ENCODE measurements at regions not wholly inside any gene's neighbourhood (a gene's known extent, or its start where the extent isn't known, plus 50 kb on each side); places are given as distances from the start of the nearest gene placed in this dataset.

GRCh38 chr16:66207883-66208265, 158.6 kb upstream of the CDH5 start:
- no peak for FAIRE-seq
- DNase-seq (ENCODE audit: insufficient read length, low spot score) = no peak
- TF ChIP-seq POLR2A (IDR thresholded peaks at IDR 0.05; ENCODE audit: low read depth, low read length) = no peak

DNA sequence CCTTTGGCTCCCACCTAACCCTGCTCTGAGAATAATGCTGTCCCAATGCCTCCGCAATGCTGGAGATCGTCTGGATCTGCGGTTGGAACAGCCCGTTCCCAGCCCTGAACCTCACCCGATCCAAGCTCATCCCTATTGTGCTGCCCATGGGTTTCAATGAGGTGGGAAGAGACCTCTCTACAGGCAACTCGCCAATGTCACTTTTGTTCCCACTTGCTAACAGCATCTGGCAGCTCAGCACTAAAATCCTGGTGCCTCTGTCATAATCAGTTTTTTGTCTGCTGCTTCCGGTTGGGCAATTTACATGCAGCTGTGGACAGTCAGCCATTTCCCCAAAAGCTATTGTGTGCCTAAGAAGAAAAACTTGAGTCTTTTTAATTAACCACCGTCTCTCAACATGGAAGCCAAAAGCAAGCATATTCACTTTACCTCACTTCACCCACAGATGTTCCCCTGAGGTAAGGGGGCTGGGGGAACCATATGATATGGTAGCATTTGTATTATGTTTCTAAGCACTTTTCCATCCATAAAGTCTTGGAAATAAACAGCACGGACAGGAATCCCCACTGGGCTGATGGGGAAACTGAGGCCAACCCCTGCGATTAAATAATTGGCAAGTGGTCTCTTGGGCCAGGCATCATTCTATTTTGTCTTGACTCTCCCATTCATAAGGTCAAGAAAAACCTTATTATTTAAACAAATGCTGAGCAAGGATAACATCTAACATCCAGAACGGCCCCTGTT, 159.2 kb upstream of the CDH5 start:
- DNase-seq (ENCODE audit: insufficient read length, low spot score) = no peak
- TF ChIP-seq POLR2A (IDR thresholded peaks at IDR 0.05; ENCODE audit: low read depth, low read length) = no peak
- no peak for FAIRE-seq

DNA sequence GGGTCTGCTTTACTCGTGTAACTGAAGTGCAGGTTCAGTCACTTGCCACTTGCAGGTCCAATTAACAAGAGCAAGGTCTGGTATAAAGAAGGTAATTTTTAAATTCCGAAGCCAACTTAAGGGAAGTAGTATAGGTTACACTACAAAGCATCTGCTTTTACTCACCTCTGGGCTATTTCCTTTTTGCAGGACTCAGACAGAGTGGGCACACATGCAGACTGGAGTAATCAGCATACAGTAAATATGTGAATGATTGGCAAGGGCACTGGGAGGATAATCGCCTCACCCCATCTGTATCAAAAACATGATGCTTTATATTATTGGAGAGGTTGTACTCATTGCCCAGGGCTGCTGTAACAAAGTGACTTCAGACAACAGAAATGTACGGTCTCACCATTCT, 160.1 kb upstream of the CDH5 start:
- DNase-seq (ENCODE audit: insufficient read length, low spot score) (no peak), FAIRE-seq (no peak)
- no peak for TF ChIP-seq POLR2A (IDR thresholded peaks at IDR 0.05; ENCODE audit: low read depth, low read length)

- DNase-seq (ENCODE audit: insufficient read length, low spot score) (no peak), FAIRE-seq (no peak)
- TF ChIP-seq POLR2A (IDR thresholded peaks at IDR 0.05; ENCODE audit: low read depth, low read length) = no peak
These were observed 160.9 kb upstream of the CDH5 start for GRCh38 chr16:66205287-66206231.

- TF ChIP-seq POLR2A (IDR thresholded peaks at IDR 0.05; ENCODE audit: low read depth, low read length) = no peak
- FAIRE-seq (no peak), DNase-seq (ENCODE audit: insufficient read length, low spot score) (no peak)
These were observed 161.7 kb upstream of the CDH5 start for GRCh38 chr16:66204756-66205155.

DNA sequence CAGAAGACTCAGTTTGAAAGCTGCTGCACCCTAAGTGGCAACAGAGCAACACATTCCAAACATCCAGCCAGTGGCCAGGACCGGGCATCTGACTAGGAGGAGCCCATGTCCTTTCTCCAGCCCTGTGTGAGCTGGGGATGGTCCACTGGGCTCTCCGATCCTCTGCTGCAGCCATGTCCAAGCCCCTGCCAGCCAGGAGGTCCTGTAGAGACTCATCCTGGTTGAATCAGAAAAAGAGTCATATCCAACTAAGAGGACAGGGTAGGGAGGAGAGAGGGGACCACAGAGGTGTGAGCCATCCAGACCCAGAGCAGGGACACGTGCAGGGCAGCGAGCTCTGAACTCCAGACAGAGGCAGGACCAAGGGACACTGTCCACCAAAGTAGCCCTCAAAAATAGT, 163.0 kb upstream of the CDH5 start:
- no peak for TF ChIP-seq POLR2A (IDR thresholded peaks at IDR 0.05; ENCODE audit: low read depth, low read length)
- no peak for FAIRE-seq
- DNase-seq (ENCODE audit: insufficient read length, low spot score) = no peak

DNA sequence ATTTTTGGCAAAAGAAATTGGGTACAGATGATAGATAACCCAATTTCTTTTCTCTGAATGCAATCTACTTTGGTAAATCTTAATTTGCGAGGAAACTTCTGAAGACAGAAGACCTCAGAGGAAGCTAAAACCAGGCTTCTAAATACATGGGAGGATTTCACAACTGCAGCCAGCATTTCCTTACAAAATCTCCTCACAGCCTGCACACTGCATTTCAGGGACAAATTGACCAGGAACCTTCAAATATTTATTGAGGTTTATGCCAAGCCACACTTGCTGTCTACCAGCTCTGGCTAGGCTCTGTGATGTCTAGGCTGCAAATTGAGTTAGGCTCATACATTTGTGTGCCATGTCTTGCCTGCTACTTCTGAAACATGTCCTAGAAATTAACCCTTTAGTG, 167.3 kb upstream of the CDH5 start:
- TF ChIP-seq POLR2A (IDR thresholded peaks at IDR 0.05; ENCODE audit: low read depth, low read length) = no peak
- no peak for FAIRE-seq
- no peak for DNase-seq (ENCODE audit: insufficient read length, low spot score)

DNA sequence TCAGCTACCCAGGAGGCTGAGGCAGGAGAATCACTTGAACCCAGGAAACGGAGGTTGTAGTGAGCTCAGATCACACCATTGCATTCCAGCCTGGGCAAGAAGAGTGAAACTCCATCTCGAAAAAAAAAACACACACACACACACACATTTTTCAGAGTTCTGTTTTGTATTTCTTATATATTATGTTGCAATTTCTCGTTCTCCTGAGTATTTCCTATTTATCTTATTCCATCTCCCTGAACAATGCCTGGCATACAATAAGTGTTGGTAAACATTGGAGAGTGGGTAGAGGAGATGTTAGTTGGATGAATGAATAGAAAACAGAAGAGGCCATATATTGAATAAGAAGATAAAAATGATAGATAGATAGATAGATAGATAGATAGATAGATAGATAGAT, 167.8 kb upstream of the CDH5 start:
- FAIRE-seq (no peak), DNase-seq (ENCODE audit: insufficient read length, low spot score) (no peak)
- TF ChIP-seq POLR2A (IDR thresholded peaks at IDR 0.05; ENCODE audit: low read depth, low read length) = no peak

GRCh38 chr16:66197668-66198278, 168.7 kb upstream of the CDH5 start:
- no peak for FAIRE-seq
- no peak for DNase-seq (ENCODE audit: insufficient read length, low spot score)
- TF ChIP-seq POLR2A (IDR thresholded peaks at IDR 0.05; ENCODE audit: low read depth, low read length) = no peak

GRCh38 chr16:66196770-66197169, 169.7 kb upstream of the CDH5 start:
- DNase-seq (ENCODE audit: insufficient read length, low spot score) (no peak), FAIRE-seq (no peak)

GRCh38 chr16:66194866-66195265, 171.6 kb upstream of the CDH5 start:
- no peak for TF ChIP-seq POLR2A (IDR thresholded peaks at IDR 0.05; ENCODE audit: low read depth, low read length)
- DNase-seq (ENCODE audit: insufficient read length, low spot score) (no peak), FAIRE-seq (no peak)

More at GRCh38 chr16:66196770-66197169, 169.7 kb upstream of the CDH5 start:
- TF ChIP-seq POLR2A (IDR thresholded peaks at IDR 0.05; ENCODE audit: low read depth, low read length) = no peak

DNA sequence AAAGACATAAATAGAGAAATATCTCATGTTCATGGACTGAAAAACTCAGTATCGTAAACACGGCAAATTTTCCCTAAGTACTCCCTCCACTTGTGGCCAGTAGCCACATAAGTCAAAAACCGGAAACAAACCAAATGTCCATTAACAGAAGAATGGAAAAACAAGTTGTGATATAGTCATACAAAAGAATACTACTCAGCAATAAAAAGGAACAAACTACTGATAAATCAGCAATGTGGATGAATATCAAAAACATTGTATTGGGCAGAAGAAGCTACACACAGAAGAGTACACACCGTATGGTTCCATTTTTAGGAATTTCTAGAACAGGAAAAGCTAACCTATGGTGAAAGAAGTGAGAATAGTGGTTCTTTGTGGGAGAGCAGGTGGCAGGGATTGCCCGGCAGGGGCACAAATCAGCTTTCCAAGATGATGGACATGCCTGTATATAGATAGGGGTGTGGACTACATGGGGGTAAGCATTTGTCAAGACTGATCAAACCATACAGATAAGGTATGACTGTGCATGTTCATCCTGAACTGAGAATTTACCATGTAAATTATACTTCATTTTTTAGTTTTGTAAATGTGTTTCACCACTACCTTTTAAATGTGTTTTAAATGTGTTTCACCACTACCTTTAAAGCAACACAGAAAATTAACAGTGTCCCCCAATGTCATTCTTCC, 172.8 kb upstream of the CDH5 start:
- TF ChIP-seq POLR2A (IDR thresholded peaks at IDR 0.05; ENCODE audit: low read depth, low read length) = no peak
- FAIRE-seq (no peak), DNase-seq (ENCODE audit: insufficient read length, low spot score) (no peak)

- no peak for TF ChIP-seq POLR2A (IDR thresholded peaks at IDR 0.05; ENCODE audit: low read depth, low read length)
- DNase-seq (ENCODE audit: insufficient read length, low spot score) (no peak), FAIRE-seq (no peak)
These were observed 176.1 kb upstream of the CDH5 start for GRCh38 chr16:66190411-66190810.

DNA sequence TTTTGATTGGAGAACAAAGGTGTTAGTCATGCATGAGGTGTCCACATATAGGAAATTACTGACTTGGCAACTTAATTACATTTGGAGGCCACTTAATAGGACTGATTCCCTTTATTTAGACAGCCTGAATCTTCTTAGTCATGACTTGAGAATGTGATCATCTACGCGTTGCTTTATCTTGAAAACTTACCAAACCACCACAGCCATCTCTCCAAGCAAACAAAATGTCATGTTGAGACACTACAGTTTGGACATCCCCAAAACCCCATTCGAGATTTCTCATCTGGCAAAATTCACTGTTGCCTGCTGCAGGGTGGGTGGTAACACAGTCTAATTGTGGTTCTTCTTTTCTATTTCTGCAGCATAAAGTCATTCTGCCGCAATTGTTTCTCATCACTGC, 176.5 kb upstream of the CDH5 start:
- DNase-seq (ENCODE audit: insufficient read length, low spot score) (no peak), FAIRE-seq (no peak)
- TF ChIP-seq POLR2A (IDR thresholded peaks at IDR 0.05; ENCODE audit: low read depth, low read length) = no peak

All from H54 (cell line).